ENCODE measurements at regions not wholly inside any gene's neighbourhood (a gene's known extent, or its start where the extent isn't known, plus 50 kb on each side); places are given as distances from the start of the nearest gene placed in this dataset.

GRCh38 chr6:3948866-3949265, 99.7 kb downstream of the FAM50B start:
- no peak overlapping the region for H3K4me2 ChIP-seq (ENCODE audit: insufficient read depth, low read length)
- no peaks in the 10 kb centered on the region for H3K9me1 ChIP-seq (ENCODE audit: control insufficient read depth, insufficient read depth, low read length)
- POLR2A ChIA-PET: interaction anchor here (0.7 to 0.8 kb wide), 2 partner anchors 82 to 166 kb away, joined by 3 to 4 read pairs; no protein-coding TSS in a partner anchor
- no TSS peak for BruUV-seq (replicated peaks)
- 1% methylated on average over 4 of the region's 4 CpGs for WGBS (ENCODE audit: insufficient coverage, low coverage, missing lambda C conversion rate)
- no peak overlapping the region for H2AFZ ChIP-seq (ENCODE audit: low read depth, low read length)
- no peak for ATAC-seq
- no peaks in the 10 kb centered on the region for H4K20me1 ChIP-seq (replicated peaks; ENCODE audit: control insufficient read depth, insufficient read depth, low read length)
- DNase-seq (ENCODE audit: extremely low read depth in 1 of 4, low spot score in 3 of 4): no peak
- H3K36me3 ChIP-seq (ENCODE audit: control insufficient read depth, insufficient read depth, low read length): no peaks in the 10 kb centered on the region
- TF ChIP-seq ZNF184 (CRISPR knock-in tag; IDR thresholded peaks at IDR 0.05): no peak
- TF ChIP-seq FOXM1 (IDR thresholded peaks at IDR 0.05; ENCODE audit: low read depth): no peak
- TF ChIP-seq FOXM1 (CRISPR knock-in tag; IDR thresholded peaks at IDR 0.05; ENCODE audit: low read depth): no peak
- no peak for TF ChIP-seq KAT8 (IDR thresholded peaks at IDR 0.05; ENCODE audit: low read depth)
- no peak for TF ChIP-seq PML (IDR thresholded peaks at IDR 0.05; ENCODE audit: low read length)
- TF ChIP-seq PBX2 (CRISPR knock-in tag; IDR thresholded peaks at IDR 0.05; ENCODE audit: low read depth): no peak
- no peak for TF ChIP-seq PBX2 (tag; conservative IDR thresholded peaks at IDR 0.05; ENCODE audit: low read depth)
- TF ChIP-seq AFF1 (IDR thresholded peaks at IDR 0.05; ENCODE audit: low read depth in 1 of 2, partially characterized antibody in 2 of 2): no peak
- no peak for TF ChIP-seq POLR2G (IDR thresholded peaks at IDR 0.05; ENCODE audit: low read depth, low read length)
- no peak for TF ChIP-seq PHB2 (IDR thresholded peaks at IDR 0.05; ENCODE audit: low read depth)
- no peak for TF ChIP-seq ZNF24 (IDR thresholded peaks at IDR 0.05)
- no peak for TF ChIP-seq TBL1XR1 (IDR thresholded peaks at IDR 0.05; ENCODE audit: low read length in 2 of 2)
- TF ChIP-seq CBX5 (IDR thresholded peaks at IDR 0.05; ENCODE audit: borderline replicate concordance, low read depth): no peak
- no peak for TF ChIP-seq E2F3 (CRISPR knock-in tag; IDR thresholded peaks at IDR 0.05)
- TF ChIP-seq COPS2 (conservative IDR thresholded peaks at IDR 0.05): no peak
- TF ChIP-seq ZNF764 (CRISPR knock-in tag; IDR thresholded peaks at IDR 0.05; ENCODE audit: low read depth): no peak
- no peak for TF ChIP-seq DLX4 (CRISPR knock-in tag; IDR thresholded peaks at IDR 0.05)
- TF ChIP-seq CHD2 (IDR thresholded peaks at IDR 0.05; ENCODE audit: low read depth, low read length): no peak
- in situ Hi-C loops (cut with MboI): no loop called here
- intact Hi-C loops (cut with micrococcal nuclease): no loop called here
- FAIRE-seq: no peak
- no peak overlapping the region for H3K27ac ChIP-seq (ENCODE audit: extremely low read depth, low read depth, low read length)
- peaks cover 0 to 3% of the 10 kb centered on the region in 2 experiments; a peak in 1 of 5 replicates for H3K4me1 ChIP-seq (replicated peaks in 1 of 2; ENCODE audit: control insufficient read depth in 2 of 2, insufficient read depth in 2 of 2, low read length in 2 of 2)
- H3K9me3 ChIP-seq (replicated peaks; ENCODE audit: control insufficient read depth, insufficient read depth, low read depth, low read length): no peaks in the 10 kb centered on the region
- no peak overlapping the region for H3K9ac ChIP-seq (ENCODE audit: insufficient read depth in 1 of 2, low read depth in 2 of 2, low read length in 2 of 2)
- no peak overlapping the region for H3K4me3 ChIP-seq
- CTCF ChIA-PET (ENCODE audit: low intra/inter-chr PET ratio): no interaction called here
- peaks cover 34 to 37% of the 10 kb centered on the region in 2 experiments for H3K27me3 ChIP-seq (ENCODE audit: control insufficient read depth in 2 of 2, insufficient read depth in 2 of 2, low read length in 2 of 2)
- H3K79me2 ChIP-seq (ENCODE audit: control insufficient read depth, insufficient read depth, low read length): no peaks in the 10 kb centered on the region
